Vagina (tissue), 2 donors: ENCODE measurements at regions not wholly inside any gene's neighbourhood (a gene's known extent, or its start where the extent isn't known, plus 50 kb on each side); places are given as distances from the start of the nearest gene placed in this dataset.

Experiments used
- POLR2A ChIP-seq, 2 donors: fragments of 450-650 bp; IDR thresholded peaks; one replicate each; pipeline ENCODE4 v1.6.1; 2017; ENCODE audit warnings: antibody characterized with exemption in 2 of 2, mild to moderate bottlenecking in 2 of 2, moderate library complexity in 2 of 2
- TF ChIP-seq, protein P1 (sequence below), 3 experiments: fragments of 450-650 bp in 2 of 3; fragments of 200-600 bp in 1 of 3; sonication (generic) in 1 of 3; IDR thresholded peaks; one replicate each; pipeline ENCODE4 v1.5.1; 2017 to 2019; ENCODE audit warnings: antibody characterized with exemption in 3 of 3, mild to moderate bottlenecking in 2 of 3, moderate library complexity in 2 of 3

DNA sequence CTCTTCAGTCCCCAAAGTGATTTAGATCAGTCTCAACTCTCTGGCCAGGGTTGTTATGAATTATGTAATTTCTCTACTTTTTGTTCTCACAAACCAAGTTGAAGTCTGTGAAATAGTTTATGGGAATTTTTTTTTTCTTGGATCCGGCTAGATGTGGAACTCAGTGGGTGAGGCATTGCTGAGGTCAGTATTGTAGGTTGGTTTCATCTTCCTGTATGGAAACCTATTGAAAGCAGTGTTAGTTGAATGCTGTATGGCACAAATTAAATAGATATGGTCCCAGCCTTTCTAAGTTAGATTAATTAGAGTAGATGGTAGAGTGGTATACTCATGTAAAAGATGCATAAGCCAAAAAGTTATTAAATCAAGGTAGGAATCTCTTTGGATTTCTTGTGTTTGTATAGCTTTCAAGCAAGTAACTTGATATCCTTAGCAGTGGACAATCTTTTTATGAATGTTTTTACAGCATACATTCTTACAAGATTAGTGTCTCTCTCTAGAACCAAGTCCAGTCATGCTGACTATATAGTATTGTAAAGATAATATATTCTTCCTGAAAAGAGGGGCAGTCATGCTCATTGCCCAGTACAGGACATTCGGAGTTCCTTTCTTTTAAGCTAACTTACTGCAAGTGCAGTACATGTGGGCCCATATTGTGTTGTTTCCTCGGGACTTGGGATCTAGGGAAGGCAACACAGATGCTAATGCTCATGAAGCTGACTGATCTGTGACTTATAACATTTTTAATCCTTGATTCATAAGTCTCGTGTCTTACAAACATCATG lies 2541.1 kb downstream of the PCDH9 start:
- TF ChIP-seq, protein P1, sequence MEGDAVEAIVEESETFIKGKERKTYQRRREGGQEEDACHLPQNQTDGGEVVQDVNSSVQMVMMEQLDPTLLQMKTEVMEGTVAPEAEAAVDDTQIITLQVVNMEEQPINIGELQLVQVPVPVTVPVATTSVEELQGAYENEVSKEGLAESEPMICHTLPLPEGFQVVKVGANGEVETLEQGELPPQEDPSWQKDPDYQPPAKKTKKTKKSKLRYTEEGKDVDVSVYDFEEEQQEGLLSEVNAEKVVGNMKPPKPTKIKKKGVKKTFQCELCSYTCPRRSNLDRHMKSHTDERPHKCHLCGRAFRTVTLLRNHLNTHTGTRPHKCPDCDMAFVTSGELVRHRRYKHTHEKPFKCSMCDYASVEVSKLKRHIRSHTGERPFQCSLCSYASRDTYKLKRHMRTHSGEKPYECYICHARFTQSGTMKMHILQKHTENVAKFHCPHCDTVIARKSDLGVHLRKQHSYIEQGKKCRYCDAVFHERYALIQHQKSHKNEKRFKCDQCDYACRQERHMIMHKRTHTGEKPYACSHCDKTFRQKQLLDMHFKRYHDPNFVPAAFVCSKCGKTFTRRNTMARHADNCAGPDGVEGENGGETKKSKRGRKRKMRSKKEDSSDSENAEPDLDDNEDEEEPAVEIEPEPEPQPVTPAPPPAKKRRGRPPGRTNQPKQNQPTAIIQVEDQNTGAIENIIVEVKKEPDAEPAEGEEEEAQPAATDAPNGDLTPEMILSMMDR (IDR thresholded peaks at IDR 0.05) = no peak
- TF ChIP-seq POLR2A (IDR thresholded peaks at IDR 0.05) = no peak
